T-helper 2 cell treated with Interferon-gamma antibody and Interleukin-4, amounts not matched to agents 5 μg/mL and 100 μg/mL, for 36 hours (primary cell): ENCODE measurements at regions not wholly inside any gene's neighbourhood (a gene's known extent, or its start where the extent isn't known, plus 50 kb on each side); places are given as distances from the start of the nearest gene placed in this dataset.

Experiments
- DNase-seq: peaks from one replicate; pipeline ENCODE4 v3.0.0; 2021; ENCODE audit warnings: low spot score
- H3K27ac Mint-ChIP-seq: one replicate; pipeline ENCODE4 v1.8.0; 2021; ENCODE audit warnings: mild to moderate bottlenecking, mixed read lengths
- H3K27me3 Mint-ChIP-seq: one replicate; pipeline ENCODE4 v1.8.0; 2021; ENCODE audit warnings: low read depth, mixed read lengths
- H3K36me3 Mint-ChIP-seq: one replicate; pipeline ENCODE4 v1.8.0; 2021; ENCODE audit warnings: low read depth, mixed read lengths
- H3K4me1 Mint-ChIP-seq: one replicate; pipeline ENCODE4 v1.8.0; 2021; ENCODE audit warnings: low read depth, mixed read lengths
- H3K4me3 Mint-ChIP-seq: one replicate; pipeline ENCODE4 v1.8.0; 2022; ENCODE audit warnings: mild to moderate bottlenecking, moderate library complexity, mixed read lengths
- H3K9me3 Mint-ChIP-seq: one replicate; pipeline ENCODE4 v1.8.0; 2021; ENCODE audit warnings: mixed read lengths

- Mint-ChIP-seq H3K4me3 (no peak overlapping the region), H3K27ac (no peak overlapping the region), H3K27me3 (peaks cover 2% of the 10 kb centered on the region), H3K36me3 (no peaks in the 10 kb centered on the region), H3K4me1 (peaks cover 16% of the 10 kb centered on the region), H3K9me3 (no peaks in the 10 kb centered on the region)
- no peak for DNase-seq
Observed at GRCh38 chr13:99129050-99129449, 71.6 kb upstream of the UBAC2 start.

- Mint-ChIP-seq H3K27me3 (peaks cover 2% of the 10 kb centered on the region), H3K27ac (no peak overlapping the region), H3K4me3 (no peak overlapping the region), H3K4me1 (peaks cover 7% of the 10 kb centered on the region), H3K9me3 (no peaks in the 10 kb centered on the region), H3K36me3 (no peaks in the 10 kb centered on the region)
- DNase-seq, result no peak
Observed at GRCh38 chr13:99129951-99130350, 70.7 kb upstream of the UBAC2 start.

- peaks cover 2% of the 10 kb centered on the region for H3K27me3 Mint-ChIP-seq
- H3K4me1 Mint-ChIP-seq, result no peaks in the 10 kb centered on the region
- no peak overlapping the region for H3K4me3 Mint-ChIP-seq
- H3K36me3 Mint-ChIP-seq, result no peaks in the 10 kb centered on the region
- no peak overlapping the region for H3K27ac Mint-ChIP-seq
- no peak for DNase-seq
- H3K9me3 Mint-ChIP-seq, result no peaks in the 10 kb centered on the region
Observed at GRCh38 chr13:99131410-99131809, 69.2 kb upstream of the UBAC2 start.

- Mint-ChIP-seq H3K36me3 (no peaks in the 10 kb centered on the region), H3K27me3 (peaks cover 4% of the 10 kb centered on the region), H3K27ac (no peak overlapping the region), H3K4me3 (no peak overlapping the region), H3K4me1 (no peaks in the 10 kb centered on the region), H3K9me3 (no peaks in the 10 kb centered on the region)
- DNase-seq, result no peak
Observed at GRCh38 chr13:99132295-99132835, 68.3 kb upstream of the UBAC2 start.

GRCh38 chr13:99133230-99133629, 67.4 kb upstream of the UBAC2 start:
- no peak for DNase-seq
- no peaks in the 10 kb centered on the region for H3K4me1 Mint-ChIP-seq
- no peaks in the 10 kb centered on the region for H3K36me3 Mint-ChIP-seq
- H3K9me3 Mint-ChIP-seq, result no peaks in the 10 kb centered on the region
- H3K27me3 Mint-ChIP-seq, result peaks cover 3% of the 10 kb centered on the region
- H3K4me3 Mint-ChIP-seq, result no peak overlapping the region
- no peak overlapping the region for H3K27ac Mint-ChIP-seq

GRCh38 chr13:99133848-99134247, 66.8 kb upstream of the UBAC2 start:
- DNase-seq, result no peak
- Mint-ChIP-seq H3K4me3 (no peak overlapping the region), H3K27ac (no peak overlapping the region), H3K36me3 (no peaks in the 10 kb centered on the region), H3K9me3 (no peaks in the 10 kb centered on the region), H3K4me1 (no peaks in the 10 kb centered on the region), H3K27me3 (peaks cover 5% of the 10 kb centered on the region)

DNA sequence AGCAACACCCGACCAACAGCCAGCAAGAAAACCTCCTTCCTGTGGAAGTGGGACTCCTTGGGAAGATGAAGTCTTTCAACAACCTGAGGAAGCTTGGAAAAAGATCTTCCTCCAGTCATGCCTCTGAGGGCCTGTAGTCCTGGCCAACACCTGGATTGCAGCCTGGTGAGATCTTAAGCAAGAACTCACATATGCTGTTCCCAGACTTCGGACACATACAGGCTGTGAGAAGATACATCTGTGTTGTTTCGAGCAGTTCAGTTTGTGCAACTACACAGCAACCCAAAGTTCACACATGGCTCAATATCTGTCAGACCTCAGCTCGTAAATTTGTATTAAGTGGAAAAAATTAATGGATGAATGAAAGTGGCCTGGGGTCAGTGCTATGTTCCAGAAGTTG, 65.1 kb upstream of the UBAC2 start:
- H3K36me3 Mint-ChIP-seq, result no peaks in the 10 kb centered on the region
- H3K27ac Mint-ChIP-seq, result no peak overlapping the region
- no peak overlapping the region for H3K4me3 Mint-ChIP-seq
- H3K9me3 Mint-ChIP-seq, result no peaks in the 10 kb centered on the region
- no peak for DNase-seq
- H3K4me1 Mint-ChIP-seq, result no peaks in the 10 kb centered on the region
- H3K27me3 Mint-ChIP-seq, result peaks cover 12% of the 10 kb centered on the region

- peaks cover 12% of the 10 kb centered on the region for H3K27me3 Mint-ChIP-seq
- H3K4me3 Mint-ChIP-seq, result no peak overlapping the region
- H3K9me3 Mint-ChIP-seq, result no peaks in the 10 kb centered on the region
- DNase-seq, result no peak
- no peaks in the 10 kb centered on the region for H3K36me3 Mint-ChIP-seq
- H3K27ac Mint-ChIP-seq, result no peak overlapping the region
- no peaks in the 10 kb centered on the region for H3K4me1 Mint-ChIP-seq
Observed at GRCh38 chr13:99136427-99136954, 64.2 kb upstream of the UBAC2 start.

GRCh38 chr13:99140831-99141230, 59.8 kb upstream of the UBAC2 start:
- H3K9me3 Mint-ChIP-seq, result no peaks in the 10 kb centered on the region
- no peak overlapping the region for H3K27ac Mint-ChIP-seq
- no peak overlapping the region for H3K4me3 Mint-ChIP-seq
- peaks cover 4% of the 10 kb centered on the region for H3K4me1 Mint-ChIP-seq
- no peak for DNase-seq
- no peaks in the 10 kb centered on the region for H3K36me3 Mint-ChIP-seq
- H3K27me3 Mint-ChIP-seq, result peaks cover 17% of the 10 kb centered on the region

DNA sequence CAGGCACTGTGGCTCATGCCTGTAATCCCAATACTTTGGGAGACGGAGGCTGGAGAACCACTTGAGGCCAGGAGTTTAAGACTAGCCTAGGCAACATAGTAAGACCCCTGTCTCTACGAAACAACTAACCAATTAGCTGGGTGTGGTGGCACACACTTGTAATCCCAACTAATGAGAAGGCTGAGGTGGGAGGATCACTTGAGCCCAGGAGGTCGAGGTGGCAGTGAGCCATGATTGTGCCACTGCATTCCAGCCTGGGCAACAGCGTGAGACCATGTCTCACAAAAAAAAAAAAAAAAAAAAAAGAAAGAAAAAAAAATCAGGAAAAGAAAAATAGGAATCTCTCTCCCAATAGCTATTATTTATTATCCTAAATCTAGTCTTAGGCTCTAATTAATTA, 56.8 kb upstream of the UBAC2 start:
- no peak overlapping the region for H3K27ac Mint-ChIP-seq
- no peak overlapping the region for H3K4me3 Mint-ChIP-seq
- H3K4me1 Mint-ChIP-seq, result peaks cover 4% of the 10 kb centered on the region
- no peaks in the 10 kb centered on the region for H3K36me3 Mint-ChIP-seq
- no peaks in the 10 kb centered on the region for H3K9me3 Mint-ChIP-seq
- DNase-seq, result no peak
- peaks cover 12% of the 10 kb centered on the region for H3K27me3 Mint-ChIP-seq

- Mint-ChIP-seq H3K9me3 (no peaks in the 10 kb centered on the region), H3K27me3 (peaks cover 12% of the 10 kb centered on the region), H3K36me3 (no peaks in the 10 kb centered on the region), H3K4me1 (peaks cover 4% of the 10 kb centered on the region), H3K27ac (no peak overlapping the region), H3K4me3 (no peak overlapping the region)
- DNase-seq, result no peak
Observed at GRCh38 chr13:99144306-99144705, 56.3 kb upstream of the UBAC2 start.

DNA sequence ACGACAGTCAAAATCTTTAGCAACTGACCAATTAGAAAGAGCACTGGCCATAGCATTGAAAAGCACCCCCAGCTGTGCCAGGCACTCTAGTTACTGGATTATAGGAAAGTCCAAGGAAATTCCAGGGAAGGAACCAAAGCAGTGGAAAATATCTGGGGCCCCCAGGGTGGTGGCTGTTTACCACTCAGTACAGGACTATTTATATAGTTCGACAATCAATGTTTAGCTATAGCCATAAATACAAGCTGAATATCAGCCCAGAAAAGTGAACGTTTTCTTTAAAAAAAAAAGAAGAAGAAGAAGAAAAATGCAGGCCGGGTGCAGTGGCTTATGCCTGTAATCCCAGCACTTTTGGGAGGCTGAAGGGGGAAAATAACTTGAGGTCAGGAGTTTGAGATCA, 55.2 kb upstream of the UBAC2 start:
- Mint-ChIP-seq H3K27ac (no peak overlapping the region), H3K4me3 (no peak overlapping the region), H3K4me1 (peaks cover 4% of the 10 kb centered on the region), H3K36me3 (no peaks in the 10 kb centered on the region), H3K27me3 (peaks cover 7% of the 10 kb centered on the region), H3K9me3 (no peaks in the 10 kb centered on the region)
- no peak for DNase-seq

- no peaks in the 10 kb centered on the region for H3K36me3 Mint-ChIP-seq
- H3K27ac Mint-ChIP-seq, result no peak overlapping the region
- H3K4me1 Mint-ChIP-seq, result peaks cover 6% of the 10 kb centered on the region
- peaks cover 2% of the 10 kb centered on the region for H3K27me3 Mint-ChIP-seq
- H3K9me3 Mint-ChIP-seq, result no peaks in the 10 kb centered on the region
- no peak for DNase-seq
- H3K4me3 Mint-ChIP-seq, result no peak overlapping the region
Observed at GRCh38 chr13:99150575-99151361, 49.9 kb upstream of the UBAC2 start.
